ENCODE measurements at regions not wholly inside any gene's neighbourhood (a gene's known extent, or its start where the extent isn't known, plus 50 kb on each side); places are given as distances from the start of the nearest gene placed in this dataset.

DNA sequence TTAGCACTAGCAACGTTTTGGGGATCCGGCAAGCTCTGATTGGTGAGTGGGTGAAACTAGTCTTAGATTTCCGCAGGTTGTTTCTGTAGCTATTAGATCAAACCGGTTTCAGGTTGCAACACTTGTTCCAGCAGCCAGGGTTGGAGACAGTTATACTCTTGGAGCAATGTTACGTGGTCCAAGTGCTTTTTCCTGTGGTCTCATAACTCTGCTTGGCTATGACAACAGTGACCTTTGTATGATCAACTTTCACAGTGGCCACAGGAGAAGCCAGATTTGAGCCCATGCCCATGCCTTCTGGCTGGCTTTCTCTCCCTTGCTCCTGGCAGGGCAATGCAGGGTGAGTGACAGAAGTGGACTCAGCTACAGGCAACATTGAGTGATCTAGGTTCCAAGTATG lies 84.5 kb upstream of the TAF1B start:
- no peak for TF ChIP-seq YY1 (IDR thresholded peaks at IDR 0.05; ENCODE audit: insufficient read depth, insufficient read length)
- TF ChIP-seq ZNF274 (IDR thresholded peaks at IDR 0.05; ENCODE audit: low read depth, low read length), result no peak
- TF ChIP-seq SUZ12 (IDR thresholded peaks at IDR 0.05; ENCODE audit: extremely low read depth, insufficient read depth, insufficient read length), result no peak

Data from NT2/D1 (cell line).